C4-2B (cell line): ENCODE measurements at regions not wholly inside any gene's neighbourhood (a gene's known extent, or its start where the extent isn't known, plus 50 kb on each side); places are given as distances from the start of the nearest gene placed in this dataset.
"Not testable (repeated sequence)": the region's sequence is repeated elsewhere in the genome, so short reads cannot be mapped to it uniquely, and the experiment has no call there.

ENCODE experiments used
- CTCF ChIP-seq: fragments of 450-650 bp; conservative IDR thresholded peaks from 2 replicates; pipeline ENCODE4 v1.5.1; 2017; ENCODE audit warnings: mild to moderate bottlenecking
- ZFX ChIP-seq: fragments of 450-650 bp; IDR thresholded peaks from 2 replicates; pipeline ENCODE4 v1.6.1; 2017

- not testable (repeated sequence) for TF ChIP-seq CTCF, ZFX
Observed at GRCh38 chr20:30574337-30574736, 683.1 kb upstream of the DEFB115 start.
